ENCODE measurements at regions not wholly inside any gene's neighbourhood (a gene's known extent, or its start where the extent isn't known, plus 50 kb on each side); places are given as distances from the start of the nearest gene placed in this dataset.
"Not testable (repeated sequence)": the region's sequence is repeated elsewhere in the genome, so short reads cannot be mapped to it uniquely, and the experiment has no call there.

DNA sequence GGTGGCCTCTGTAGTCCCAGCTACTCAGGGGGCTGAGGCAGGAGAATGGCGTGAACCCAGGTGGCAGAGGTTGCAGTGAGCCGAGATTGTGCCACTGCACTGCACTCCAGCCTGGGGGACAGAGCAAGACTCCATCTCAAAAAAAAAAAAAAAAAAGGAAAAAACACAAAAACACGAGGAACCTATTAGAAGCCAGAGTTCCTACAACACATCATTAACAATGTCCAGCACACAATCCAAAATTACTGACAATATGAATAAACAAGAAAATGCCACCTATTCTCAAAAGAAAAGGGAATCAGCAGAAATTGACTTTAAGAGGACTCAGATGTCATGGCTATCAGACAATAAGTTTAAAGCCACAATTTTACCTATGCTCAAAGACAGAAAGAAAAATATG, 57.3 kb upstream of the HS3ST3A1 start:
- not testable (repeated sequence) for H3K9me3 ChIP-seq, H3K4me2 ChIP-seq, H3K4me1 ChIP-seq, H3K4me3 ChIP-seq, H3K36me3 ChIP-seq, H3K27ac ChIP-seq, H3K27me3 ChIP-seq, H4K20me1 ChIP-seq, H3K9ac ChIP-seq

DNA sequence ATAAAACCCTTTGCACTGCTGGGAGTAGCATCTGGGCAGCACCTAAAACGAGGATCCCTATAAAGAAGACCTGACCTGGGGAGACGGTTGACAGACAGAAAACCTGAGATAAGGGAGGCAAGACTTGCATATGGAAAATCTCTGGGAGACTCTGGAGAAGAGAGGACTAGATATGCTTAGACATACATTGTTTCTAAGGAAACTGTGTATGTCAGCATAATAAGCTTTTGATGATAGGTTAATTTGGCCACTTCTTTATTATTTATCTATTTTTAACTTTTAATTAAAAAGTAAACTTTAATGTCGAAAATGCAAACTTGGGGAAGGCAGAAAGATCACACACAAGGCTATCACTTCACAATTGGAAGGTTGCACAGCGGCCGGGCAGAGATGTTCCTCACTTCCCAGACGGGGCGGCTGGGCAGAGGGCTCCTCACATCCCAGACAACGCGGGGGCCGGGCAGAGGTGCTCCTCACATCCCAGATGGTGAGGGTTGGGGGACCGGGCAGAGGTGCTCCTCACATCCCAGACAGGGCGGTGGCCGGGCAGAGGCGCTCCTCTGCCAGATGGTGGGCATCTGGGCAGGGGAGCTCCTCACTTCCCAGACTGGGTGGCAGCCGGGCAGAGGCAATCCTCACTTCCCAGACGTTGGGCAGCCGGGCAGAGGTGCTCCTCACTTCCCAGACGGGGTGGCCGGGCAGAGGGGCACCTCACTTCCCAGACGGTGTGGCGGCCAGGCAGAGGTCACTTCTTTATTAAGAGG, 64.3 kb upstream of the HS3ST3A1 start:
- H3K4me1 ChIP-seq, result no peaks in the 10 kb centered on the region
- H3K4me2 ChIP-seq, result no peak overlapping the region
- H4K20me1 ChIP-seq, result no peaks in the 10 kb centered on the region
- no peak overlapping the region for H3K4me3 ChIP-seq
- H3K36me3 ChIP-seq, result no peaks in the 10 kb centered on the region
- H3K9me3 ChIP-seq, result peaks cover 28% of the 10 kb centered on the region
- no peak for TF ChIP-seq Cebpa-rat (IDR thresholded peaks at IDR 0.05)
- no peaks in the 10 kb centered on the region for H3K27me3 ChIP-seq
- H3K9ac ChIP-seq, result no peak overlapping the region
- H3K27ac ChIP-seq, result no peak overlapping the region

DNA sequence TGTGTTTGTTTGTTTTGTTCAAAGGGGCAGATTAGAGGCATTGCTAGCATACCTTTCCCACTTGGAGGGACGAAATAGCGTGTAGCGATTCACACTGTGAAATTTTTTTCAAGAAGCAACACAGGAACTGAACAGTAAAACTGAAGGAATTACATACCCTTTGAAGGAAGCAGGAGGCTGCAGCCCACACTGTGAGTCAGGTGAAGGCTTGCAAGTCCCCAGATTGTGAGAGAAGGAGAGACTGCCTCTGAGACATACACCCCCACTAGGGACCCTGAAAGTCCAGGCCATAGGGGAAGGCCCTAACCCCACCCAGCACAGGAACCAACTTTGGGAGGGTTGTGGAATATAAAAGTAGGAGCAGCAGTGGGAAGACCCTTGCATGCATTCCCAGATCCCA, 69.6 kb upstream of the HS3ST3A1 start:
- no peak overlapping the region for H3K4me2 ChIP-seq
- H4K20me1 ChIP-seq, result no peaks in the 10 kb centered on the region
- no peak overlapping the region for H3K4me3 ChIP-seq
- no peaks in the 10 kb centered on the region for H3K4me1 ChIP-seq
- no peak for TF ChIP-seq Cebpa-rat (IDR thresholded peaks at IDR 0.05)
- H3K36me3 ChIP-seq, result no peaks in the 10 kb centered on the region
- no peak overlapping the region for H3K27ac ChIP-seq
- H3K9ac ChIP-seq, result no peak overlapping the region
- H3K9me3 ChIP-seq, result peaks cover 34% of the 10 kb centered on the region
- no peaks in the 10 kb centered on the region for H3K27me3 ChIP-seq

DNA sequence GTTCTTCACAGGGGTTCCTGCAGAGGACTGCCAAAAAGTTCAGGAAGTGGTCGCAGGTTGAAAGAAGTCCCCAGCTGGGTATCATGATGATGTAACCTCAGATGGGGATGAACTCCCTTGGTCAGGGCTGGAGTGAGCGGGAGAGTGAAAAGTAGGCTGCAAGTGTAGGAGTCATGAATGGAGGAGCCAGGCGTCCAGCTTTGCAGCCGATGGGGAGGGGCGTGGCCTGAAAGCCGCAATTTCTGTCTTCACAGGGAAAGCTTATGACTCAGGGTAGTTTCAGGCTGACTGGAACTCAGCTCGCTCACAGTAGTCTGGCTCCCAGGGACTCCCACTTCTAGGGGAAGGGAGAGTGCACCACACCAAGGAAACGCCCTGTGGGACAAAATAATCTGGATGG, 70.0 kb upstream of the HS3ST3A1 start:
- Histone ChIP-seq H3K36me3 (no peaks in the 10 kb centered on the region), H4K20me1 (no peaks in the 10 kb centered on the region), H3K27ac (no peak overlapping the region), H3K4me1 (no peaks in the 10 kb centered on the region), H3K4me2 (no peak overlapping the region), H3K9me3 (peaks cover 34% of the 10 kb centered on the region), H3K4me3 (no peak overlapping the region), H3K9ac (no peak overlapping the region), H3K27me3 (no peaks in the 10 kb centered on the region)
- TF ChIP-seq Cebpa-rat (IDR thresholded peaks at IDR 0.05), result no peak

DNA sequence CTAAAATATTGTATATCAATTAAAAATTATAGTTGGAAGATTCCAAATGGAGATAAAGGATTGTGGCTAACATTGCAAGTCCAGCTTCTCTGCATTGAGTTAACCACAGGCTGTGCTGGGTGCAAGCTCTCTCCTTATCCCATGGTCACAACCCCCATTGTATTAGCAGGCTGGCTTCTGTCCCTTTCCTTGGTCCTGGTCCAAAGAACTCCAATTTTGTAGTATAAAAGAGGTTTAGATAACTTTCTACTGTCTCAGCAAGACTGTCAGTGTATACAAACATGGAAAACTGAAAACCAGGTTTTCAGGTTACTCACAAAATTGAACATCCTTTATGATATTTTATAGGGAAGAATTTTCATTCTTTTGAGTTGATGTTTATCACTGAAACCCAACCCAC, 76.6 kb upstream of the HS3ST3A1 start:
- Histone ChIP-seq H3K4me3 (no peak overlapping the region), H3K27ac (no peak overlapping the region), H3K36me3 (no peaks in the 10 kb centered on the region), H3K27me3 (no peaks in the 10 kb centered on the region), H3K9me3 (0 out of 2 replicates have a peak, but pooled peaks cover 6% of the 10 kb centered on the region), H3K4me2 (no peak overlapping the region), H3K4me1 (no peaks in the 10 kb centered on the region), H4K20me1 (no peaks in the 10 kb centered on the region), H3K9ac (no peak overlapping the region)
- no peak for TF ChIP-seq Cebpa-rat (IDR thresholded peaks at IDR 0.05)

DNA sequence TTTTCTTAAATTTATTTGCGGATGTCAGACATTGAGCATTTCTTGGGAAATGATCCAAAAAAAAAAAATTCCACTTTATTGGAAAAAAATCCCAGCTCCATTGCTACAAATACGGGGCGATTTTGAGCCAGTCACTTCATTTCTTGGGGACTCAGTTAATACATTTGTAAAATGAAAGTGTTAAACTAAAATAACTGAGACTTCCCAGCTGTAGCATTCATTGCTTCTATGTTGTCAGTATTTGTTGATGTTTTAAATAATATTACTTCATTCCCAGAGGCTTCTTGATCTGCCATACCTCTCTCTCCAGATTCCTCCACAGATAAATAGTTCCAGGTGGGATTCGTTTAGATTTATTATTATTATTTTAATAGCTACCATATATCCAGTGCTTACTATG, 77.1 kb upstream of the HS3ST3A1 start:
- no peaks in the 10 kb centered on the region for H4K20me1 ChIP-seq
- no peak for TF ChIP-seq Cebpa-rat (IDR thresholded peaks at IDR 0.05)
- no peak overlapping the region for H3K9ac ChIP-seq
- H3K27ac ChIP-seq, result no peak overlapping the region
- no peaks in the 10 kb centered on the region for H3K27me3 ChIP-seq
- H3K36me3 ChIP-seq, result no peaks in the 10 kb centered on the region
- no peak overlapping the region for H3K4me2 ChIP-seq
- H3K9me3 ChIP-seq, result 0 out of 2 replicates have a peak, but pooled peaks cover 6% of the 10 kb centered on the region
- no peaks in the 10 kb centered on the region for H3K4me1 ChIP-seq
- no peak overlapping the region for H3K4me3 ChIP-seq

DNA sequence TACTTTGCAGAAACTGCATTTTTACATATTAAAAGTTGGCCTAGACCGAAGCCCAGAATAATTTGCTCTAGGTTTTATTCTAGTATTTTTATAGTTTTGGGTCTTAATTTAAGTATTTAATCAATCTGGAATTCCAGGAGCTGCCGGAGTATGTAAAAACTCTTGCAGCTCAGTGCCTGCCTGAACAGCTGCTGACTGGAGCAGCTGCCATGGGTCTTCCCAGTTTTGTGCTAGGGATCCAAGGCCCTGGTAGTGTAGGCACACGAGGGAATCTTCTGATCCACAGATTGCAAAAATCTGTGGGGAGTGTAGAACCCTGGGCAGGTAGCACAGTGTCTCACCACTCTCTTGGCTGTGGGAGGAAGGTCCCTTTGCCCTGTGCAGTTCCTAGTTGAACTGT, 87.0 kb upstream of the HS3ST3A1 start:
- Histone ChIP-seq H3K9ac (no peak overlapping the region), H3K27ac (no peak overlapping the region)

DNA sequence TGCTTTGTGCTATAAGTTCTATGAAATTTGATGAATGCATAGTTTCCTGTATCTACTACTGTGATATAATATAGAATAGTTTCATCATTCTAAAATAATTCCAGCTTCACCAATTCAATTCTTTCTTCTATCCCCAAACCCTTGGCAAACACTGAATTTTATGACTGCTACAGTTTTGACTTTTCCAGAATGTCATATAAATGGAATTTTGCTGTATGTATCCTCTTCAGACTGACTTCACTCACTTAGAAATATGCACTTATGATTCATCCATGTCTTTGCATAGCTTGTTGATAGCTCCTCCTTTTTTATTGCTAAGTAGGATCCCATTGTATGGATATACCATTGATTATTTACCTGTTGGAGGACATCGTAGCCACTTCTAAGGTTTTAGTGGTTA, 89.1 kb upstream of the HS3ST3A1 start:
- Histone ChIP-seq H3K9ac (no peak overlapping the region), H3K27ac (no peak overlapping the region), H3K36me3 (no peaks in the 10 kb centered on the region), H4K20me1 (no peaks in the 10 kb centered on the region), H3K4me2 (no peak overlapping the region), H3K9me3 (0 out of 2 replicates have a peak, but pooled peaks cover 5% of the 10 kb centered on the region), H3K4me3 (no peak overlapping the region), H3K4me1 (no peaks in the 10 kb centered on the region), H3K27me3 (no peaks in the 10 kb centered on the region)
- TF ChIP-seq Cebpa-rat (IDR thresholded peaks at IDR 0.05), result no peak

More for the DNA sequence above, 87.0 kb upstream of the HS3ST3A1 start:
- no peaks in the 10 kb centered on the region for H3K4me1 ChIP-seq
- no peaks in the 10 kb centered on the region for H3K36me3 ChIP-seq
- TF ChIP-seq Cebpa-rat (IDR thresholded peaks at IDR 0.05), result no peak
- 0 out of 2 replicates have a peak, but pooled peaks cover 5% of the 10 kb centered on the region for H3K9me3 ChIP-seq
- H3K4me2 ChIP-seq, result no peak overlapping the region
- no peaks in the 10 kb centered on the region for H3K27me3 ChIP-seq
- H3K4me3 ChIP-seq, result no peak overlapping the region
- no peaks in the 10 kb centered on the region for H4K20me1 ChIP-seq

DNA sequence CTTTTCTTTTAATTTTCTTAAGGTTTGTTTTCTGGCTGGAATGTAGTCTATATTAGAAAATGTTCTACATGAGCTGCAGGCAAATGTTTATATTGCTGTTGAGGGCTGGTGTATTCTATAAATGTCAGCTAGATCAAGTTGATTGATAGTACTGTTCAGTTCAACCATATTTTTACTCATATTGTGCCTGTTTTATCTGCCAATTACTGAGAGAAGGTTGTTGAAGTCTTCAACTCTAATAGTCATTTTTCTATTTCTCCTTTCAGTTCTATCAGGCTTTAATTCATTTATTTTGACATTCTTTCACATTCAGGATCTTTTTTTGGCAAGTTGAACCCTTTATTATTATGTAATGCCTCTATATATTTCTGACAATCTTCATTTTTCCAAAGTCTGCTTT, 93.2 kb upstream of the HS3ST3A1 start:
- TF ChIP-seq Cebpa-rat (IDR thresholded peaks at IDR 0.05), result no peak
- no peaks in the 10 kb centered on the region for H3K36me3 ChIP-seq
- no peak overlapping the region for H3K4me3 ChIP-seq

DNA sequence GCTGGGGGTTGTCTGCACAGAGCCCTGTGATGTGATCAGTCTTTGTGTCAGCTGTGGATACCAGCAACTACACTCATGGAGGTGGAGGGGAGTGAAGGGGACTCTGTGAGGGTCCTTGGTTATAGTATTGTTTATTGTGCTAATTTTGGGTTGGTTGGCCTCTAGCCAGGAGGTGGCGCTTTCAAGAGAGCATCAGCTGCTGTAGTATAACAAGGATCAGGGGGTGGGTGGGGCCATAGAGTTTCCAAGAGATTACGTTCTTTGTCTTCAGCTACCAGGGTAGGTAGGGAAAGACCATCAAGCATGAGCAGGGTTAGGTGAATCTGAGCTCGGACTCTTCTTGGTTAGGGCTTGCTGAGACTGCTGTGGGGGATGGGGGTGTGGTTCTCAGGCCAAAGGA, 97.1 kb upstream of the HS3ST3A1 start:
- Histone ChIP-seq H3K27me3 (no peaks in the 10 kb centered on the region), H3K4me3 (peak overlapping the region; percentile 28; the same call in 1 of the 2 replicates), H3K9ac (no peak overlapping the region), H3K4me2 (peak overlapping the region; percentile 70), H3K9me3 (peaks cover 18% of the 10 kb centered on the region), H3K36me3 (no peaks in the 10 kb centered on the region), H3K4me1 (peaks cover 16% of the 10 kb centered on the region), H4K20me1 (no peaks in the 10 kb centered on the region), H3K27ac (peak overlapping the region; percentile 45; the same call in 1 of the 2 replicates)
- no peak for TF ChIP-seq Cebpa-rat (IDR thresholded peaks at IDR 0.05)

More for the DNA sequence above, 93.2 kb upstream of the HS3ST3A1 start:
- Histone ChIP-seq H3K9ac (no peak overlapping the region), H3K27me3 (no peaks in the 10 kb centered on the region), H4K20me1 (no peaks in the 10 kb centered on the region), H3K4me1 (peaks cover 16% of the 10 kb centered on the region), H3K4me2 (no peak overlapping the region), H3K27ac (no peak overlapping the region), H3K9me3 (peaks cover 18% of the 10 kb centered on the region)

Data from BLaER1 (cell line).